Renal cortex interstitium (tissue), 11 donors: ENCODE measurements at regions not wholly inside any gene's neighbourhood (a gene's known extent, or its start where the extent isn't known, plus 50 kb on each side); places are given as distances from the start of the nearest gene placed in this dataset.
"Not testable (repeated sequence)": the region's sequence is repeated elsewhere in the genome, so short reads cannot be mapped to it uniquely, and the experiment has no call there.

Experiments used
- DNase-seq, 11 donors: peaks; one replicate each; pipeline ENCODE4 v3.0.0-alpha.2; 2013; ENCODE audit warnings: low read depth in 9 of 11, low spot score in 4 of 11; ENCODE audit errors: extremely low read depth in 1 of 11

DNA sequence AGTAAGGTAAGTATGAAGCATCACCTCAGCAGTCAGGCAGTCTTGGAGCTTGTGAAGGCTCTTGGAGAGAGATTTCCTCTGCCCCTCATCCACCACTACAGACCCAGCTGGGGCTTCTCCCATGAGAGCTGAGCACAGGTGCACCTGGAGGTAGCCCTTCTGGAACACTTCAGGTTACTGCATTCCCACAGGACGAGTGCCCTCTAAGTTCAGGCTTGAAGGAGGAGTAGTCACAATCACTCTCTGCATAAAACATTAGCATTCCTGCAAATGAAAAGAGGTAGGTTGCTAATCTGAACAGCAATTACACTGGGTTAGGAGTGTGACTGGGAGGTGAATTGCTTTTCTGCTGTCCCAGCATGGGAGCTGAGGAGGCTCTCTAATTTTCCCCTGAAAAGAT is 308.8 kb downstream of the TEX13C start:
- DNase-seq, result no peak

DNA sequence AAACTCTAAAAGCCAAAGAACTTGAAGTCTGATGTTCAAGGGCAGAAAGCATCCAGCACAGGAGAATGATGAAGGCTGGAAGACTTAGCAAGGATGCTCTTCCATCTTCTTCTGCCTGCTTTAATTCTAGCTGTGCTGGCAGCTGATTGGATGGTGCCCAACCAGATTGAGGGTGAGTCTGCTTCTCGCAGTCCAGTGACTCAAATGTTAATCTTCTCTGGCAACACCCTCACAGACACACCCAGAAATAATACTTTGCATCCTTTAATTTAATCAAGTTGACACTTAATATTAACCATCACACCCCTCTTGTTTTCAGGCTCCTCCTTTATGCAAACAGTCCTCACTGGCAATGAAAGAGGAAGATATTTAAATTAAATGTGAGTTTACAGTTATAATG is 321.7 kb downstream of the TEX13C start:
- DNase-seq, result no peak

- no peak for DNase-seq
These were observed 326.5 kb downstream of the TEX13C start for GRCh38 chrX:125646195-125646594.

GRCh38 chrX:125651426-125651825 is 331.8 kb downstream of the TEX13C start:
- no peak for DNase-seq

- DNase-seq, result no peak
These were observed 334.8 kb downstream of the TEX13C start for GRCh38 chrX:125654501-125654900.

DNA sequence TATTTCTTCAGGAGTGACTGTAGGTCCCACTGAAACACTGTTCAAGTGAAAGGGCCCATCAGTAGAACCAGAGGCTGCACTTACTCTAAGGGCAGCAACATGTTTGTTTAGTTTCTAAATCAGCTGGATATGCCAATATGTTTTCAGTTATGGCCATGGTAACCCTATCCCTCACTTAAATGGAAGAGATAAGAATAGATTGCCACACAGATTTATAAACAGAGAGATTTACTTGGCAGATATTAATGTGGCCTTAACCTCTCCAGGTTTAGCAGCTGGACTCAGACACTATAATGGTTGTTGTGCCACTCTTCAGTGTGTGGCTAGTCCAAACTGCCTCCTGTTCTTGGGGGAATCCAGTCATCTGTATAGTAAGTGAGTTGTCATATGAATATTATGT is 354.1 kb downstream of the TEX13C start:
- no peak for DNase-seq

- no peak for DNase-seq
These were observed 358.6 kb downstream of the TEX13C start for GRCh38 chrX:125678258-125678657.

GRCh38 chrX:125680366-125680765 is 360.7 kb downstream of the TEX13C start:
- DNase-seq, result no peak

- DNase-seq, result no peak
These were observed 361.4 kb downstream of the TEX13C start for GRCh38 chrX:125681058-125681457.

DNA sequence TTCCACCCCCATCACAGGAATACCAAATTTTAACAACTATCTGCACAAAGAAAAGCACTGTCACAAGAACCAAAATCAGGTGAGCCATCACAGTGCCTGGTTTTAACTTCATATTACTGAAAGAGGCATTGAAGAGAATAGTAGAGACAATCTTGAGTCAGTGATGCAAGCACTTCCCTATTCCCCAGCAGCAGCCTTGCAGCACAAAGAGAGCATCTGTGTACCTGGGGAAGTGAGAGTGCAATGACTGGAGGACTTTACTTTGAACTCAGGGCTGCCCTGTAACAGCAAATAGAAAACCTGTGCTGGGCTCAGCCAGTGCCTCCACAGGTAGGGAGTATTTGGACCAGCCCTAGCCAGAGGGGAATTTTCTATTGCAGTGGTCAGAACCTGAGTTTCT is 361.8 kb downstream of the TEX13C start:
- DNase-seq, result no peak

- DNase-seq, result not testable (repeated sequence)
These were observed 370.9 kb downstream of the TEX13C start for GRCh38 chrX:125690522-125690921.

GRCh38 chrX:125694171-125694570 is 374.5 kb downstream of the TEX13C start:
- no peak for DNase-seq

DNA sequence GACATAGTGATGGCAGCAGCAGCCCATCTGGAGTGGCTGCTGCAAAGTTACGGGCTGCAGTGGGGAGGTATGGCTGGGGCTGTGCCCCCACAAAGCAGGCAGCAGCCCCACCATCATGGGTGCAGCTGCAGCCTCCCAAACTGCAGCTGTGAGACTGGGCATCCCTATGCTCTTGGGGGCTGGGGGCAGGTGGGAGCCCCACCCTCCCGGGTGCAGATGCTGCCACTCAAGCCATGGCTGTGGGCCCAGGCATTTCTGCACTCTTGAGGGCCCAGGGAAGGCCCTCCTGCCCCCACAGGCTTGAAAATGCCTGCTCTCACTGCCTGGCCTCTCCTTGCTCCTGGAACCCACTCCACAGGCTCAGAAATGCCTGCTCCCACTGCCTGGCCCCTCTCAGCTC is 389.4 kb downstream of the TEX13C start:
- DNase-seq, result no peak

GRCh38 chrX:125709532-125709931 is 389.9 kb downstream of the TEX13C start:
- no peak for DNase-seq

- no peak for DNase-seq
These were observed 390.9 kb downstream of the TEX13C start for GRCh38 chrX:125710403-125711062.

DNA sequence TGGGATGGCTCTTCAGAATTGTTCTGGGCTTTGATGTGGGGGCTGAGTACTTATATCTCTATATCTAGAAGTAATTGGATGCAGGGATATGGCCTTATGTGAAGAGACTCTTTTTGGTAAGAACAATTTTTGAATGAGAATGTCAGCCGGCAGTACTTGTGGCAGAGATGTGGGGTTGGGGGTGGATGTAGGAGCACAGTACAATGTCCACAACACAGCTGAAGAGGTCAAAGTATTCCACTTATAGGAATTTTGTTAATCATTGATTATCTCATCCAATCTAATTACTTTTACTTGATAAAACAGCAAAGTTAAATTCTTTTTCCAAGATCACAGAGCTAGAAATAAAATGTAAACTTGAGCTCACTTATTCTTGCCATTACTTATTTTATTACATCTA is 391.4 kb downstream of the TEX13C start:
- DNase-seq, result no peak

GRCh38 chrX:125713633-125714032 is 394.0 kb downstream of the TEX13C start:
- DNase-seq, result no peak

DNA sequence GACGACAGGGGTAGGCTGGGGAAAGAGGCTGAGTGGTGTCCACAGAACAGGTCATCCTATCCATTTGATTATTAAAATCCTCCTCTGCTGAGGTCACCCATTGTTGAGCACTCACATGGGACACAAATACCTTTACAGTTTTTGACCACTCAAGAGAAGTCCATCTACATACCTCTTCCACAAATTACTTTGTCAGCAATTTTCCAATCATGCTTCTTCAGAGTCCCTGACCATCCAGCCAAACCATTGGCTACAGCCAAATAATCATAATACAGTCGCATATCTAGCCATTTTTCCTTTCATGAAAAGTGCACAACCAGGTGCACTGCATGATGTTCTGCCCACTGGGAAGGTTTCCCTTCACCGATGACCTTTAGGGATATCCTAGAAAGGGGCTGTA is 407.4 kb downstream of the TEX13C start:
- no peak for DNase-seq

DNA sequence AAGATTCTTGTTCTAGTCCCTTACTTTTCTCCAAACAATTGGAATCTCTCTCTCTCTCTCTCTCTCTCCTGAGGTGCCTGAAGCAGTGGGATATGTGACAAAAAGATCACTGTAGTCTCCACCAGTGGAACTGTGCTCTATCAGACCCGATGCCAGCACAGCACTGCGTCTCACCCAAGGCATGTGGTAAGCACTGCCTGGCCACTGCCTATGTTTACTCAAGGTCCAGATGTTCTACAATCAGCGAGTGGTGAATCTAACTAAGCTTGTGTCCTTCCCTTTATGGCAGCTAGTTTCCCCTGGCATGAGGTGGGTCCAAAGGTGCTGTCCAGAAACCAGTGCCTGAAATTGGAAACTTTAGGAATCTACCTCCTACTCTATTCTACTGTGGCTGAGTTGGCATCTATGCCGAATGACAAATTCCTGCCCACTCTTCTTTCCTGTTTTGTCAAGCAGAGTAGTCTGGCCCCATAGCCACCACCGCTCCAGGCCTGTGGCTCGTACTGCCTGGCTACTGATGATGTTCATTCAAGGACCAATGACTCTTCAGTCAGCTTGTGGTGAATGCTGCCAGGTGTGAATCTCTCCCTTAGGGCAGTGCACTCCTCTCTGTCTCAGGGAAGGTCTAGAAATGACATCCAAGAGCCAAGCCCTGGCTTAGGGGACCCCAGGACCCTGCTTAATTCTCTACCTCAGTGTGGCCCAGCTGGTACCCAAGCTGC is 416.5 kb downstream of the TEX13C start:
- no peak for DNase-seq

DNA sequence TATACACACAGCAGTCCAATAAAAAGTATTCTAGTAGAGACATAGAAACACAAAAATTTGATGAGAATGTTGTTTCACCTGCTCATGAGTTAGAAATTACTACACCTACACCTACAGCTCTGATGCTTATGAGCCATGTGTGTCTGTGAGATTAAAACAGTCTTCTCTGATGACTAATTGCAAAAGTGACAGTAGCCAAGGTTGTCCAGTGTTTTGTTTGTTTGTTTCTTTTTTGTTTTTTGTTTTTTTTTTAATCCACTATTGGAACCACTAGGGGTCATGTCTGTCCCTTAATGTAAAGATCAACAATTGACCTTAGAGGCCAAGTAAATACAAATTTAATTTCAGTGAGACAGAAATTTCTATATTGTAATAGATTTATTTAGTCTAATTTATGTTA is 423.1 kb downstream of the TEX13C start:
- DNase-seq, result no peak

- DNase-seq, result no peak
These were observed 421.2 kb downstream of the DCAF12L2 start for GRCh38 chrX:125744914-125745313.
